22Rv1 (cell line): ENCODE measurements at regions not wholly inside any gene's neighbourhood (a gene's known extent, or its start where the extent isn't known, plus 50 kb on each side); places are given as distances from the start of the nearest gene placed in this dataset.

ENCODE experiments used
- ZFX ChIP-seq: fragments of 450-650 bp; IDR thresholded peaks from 2 replicates; pipeline ENCODE4 v1.6.1; 2017; ENCODE audit warnings: antibody characterized with exemption, borderline replicate concordance
- TF ChIP-seq, protein P1 (sequence below): fragments of 450-650 bp; IDR thresholded peaks from 2 replicates; pipeline ENCODE4 v1.5.1; 2017; ENCODE audit warnings: mild to moderate bottlenecking

DNA sequence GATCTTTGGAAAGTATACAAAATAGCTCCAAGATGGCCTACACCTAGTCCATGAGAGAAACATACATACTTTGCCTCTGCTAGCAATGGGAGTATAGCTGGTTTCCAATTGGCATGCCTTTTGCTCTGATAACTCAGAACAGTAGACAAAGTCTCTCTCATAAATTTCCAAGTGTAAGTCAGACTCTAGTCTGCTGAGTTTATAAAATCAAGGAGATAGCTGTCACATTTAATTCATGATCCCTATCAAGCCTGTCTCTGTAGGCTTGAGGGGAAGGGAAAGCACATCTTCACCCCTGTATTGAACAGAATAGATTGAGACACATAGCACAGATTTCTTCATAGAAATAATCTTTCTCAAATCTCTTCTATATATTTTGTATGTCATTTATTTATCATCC, 87.8 kb upstream of the HTR1B start:
- TF ChIP-seq, protein P1, sequence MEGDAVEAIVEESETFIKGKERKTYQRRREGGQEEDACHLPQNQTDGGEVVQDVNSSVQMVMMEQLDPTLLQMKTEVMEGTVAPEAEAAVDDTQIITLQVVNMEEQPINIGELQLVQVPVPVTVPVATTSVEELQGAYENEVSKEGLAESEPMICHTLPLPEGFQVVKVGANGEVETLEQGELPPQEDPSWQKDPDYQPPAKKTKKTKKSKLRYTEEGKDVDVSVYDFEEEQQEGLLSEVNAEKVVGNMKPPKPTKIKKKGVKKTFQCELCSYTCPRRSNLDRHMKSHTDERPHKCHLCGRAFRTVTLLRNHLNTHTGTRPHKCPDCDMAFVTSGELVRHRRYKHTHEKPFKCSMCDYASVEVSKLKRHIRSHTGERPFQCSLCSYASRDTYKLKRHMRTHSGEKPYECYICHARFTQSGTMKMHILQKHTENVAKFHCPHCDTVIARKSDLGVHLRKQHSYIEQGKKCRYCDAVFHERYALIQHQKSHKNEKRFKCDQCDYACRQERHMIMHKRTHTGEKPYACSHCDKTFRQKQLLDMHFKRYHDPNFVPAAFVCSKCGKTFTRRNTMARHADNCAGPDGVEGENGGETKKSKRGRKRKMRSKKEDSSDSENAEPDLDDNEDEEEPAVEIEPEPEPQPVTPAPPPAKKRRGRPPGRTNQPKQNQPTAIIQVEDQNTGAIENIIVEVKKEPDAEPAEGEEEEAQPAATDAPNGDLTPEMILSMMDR, result no peak
- TF ChIP-seq ZFX, result no peak
